ENCODE measurements at regions not wholly inside any gene's neighbourhood (a gene's known extent, or its start where the extent isn't known, plus 50 kb on each side); places are given as distances from the start of the nearest gene placed in this dataset.

DNA sequence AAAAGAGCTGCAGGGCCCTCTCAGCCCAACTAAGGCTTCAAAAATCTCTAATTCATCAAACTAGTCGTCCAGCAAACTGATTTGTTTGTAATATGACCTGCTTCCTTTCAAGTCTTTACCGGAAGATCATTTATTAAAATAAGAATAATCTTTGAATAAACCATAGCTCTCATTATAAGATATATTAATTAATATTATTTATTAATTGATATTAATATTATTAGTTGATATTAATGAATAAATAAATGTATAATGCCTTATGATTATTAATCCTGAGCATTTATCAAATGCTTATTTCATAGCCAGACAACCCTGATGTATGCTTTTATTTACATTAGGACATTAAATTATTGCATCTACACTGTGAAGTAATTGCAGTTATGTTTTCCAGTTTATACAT lies 550.7 kb upstream of the ALCAM start:
- no peak for DNase-seq (ENCODE audit: low read depth)
- TF ChIP-seq, protein P1, sequence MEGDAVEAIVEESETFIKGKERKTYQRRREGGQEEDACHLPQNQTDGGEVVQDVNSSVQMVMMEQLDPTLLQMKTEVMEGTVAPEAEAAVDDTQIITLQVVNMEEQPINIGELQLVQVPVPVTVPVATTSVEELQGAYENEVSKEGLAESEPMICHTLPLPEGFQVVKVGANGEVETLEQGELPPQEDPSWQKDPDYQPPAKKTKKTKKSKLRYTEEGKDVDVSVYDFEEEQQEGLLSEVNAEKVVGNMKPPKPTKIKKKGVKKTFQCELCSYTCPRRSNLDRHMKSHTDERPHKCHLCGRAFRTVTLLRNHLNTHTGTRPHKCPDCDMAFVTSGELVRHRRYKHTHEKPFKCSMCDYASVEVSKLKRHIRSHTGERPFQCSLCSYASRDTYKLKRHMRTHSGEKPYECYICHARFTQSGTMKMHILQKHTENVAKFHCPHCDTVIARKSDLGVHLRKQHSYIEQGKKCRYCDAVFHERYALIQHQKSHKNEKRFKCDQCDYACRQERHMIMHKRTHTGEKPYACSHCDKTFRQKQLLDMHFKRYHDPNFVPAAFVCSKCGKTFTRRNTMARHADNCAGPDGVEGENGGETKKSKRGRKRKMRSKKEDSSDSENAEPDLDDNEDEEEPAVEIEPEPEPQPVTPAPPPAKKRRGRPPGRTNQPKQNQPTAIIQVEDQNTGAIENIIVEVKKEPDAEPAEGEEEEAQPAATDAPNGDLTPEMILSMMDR (conservative IDR thresholded peaks at IDR 0.05; ENCODE audit: low read depth, low read length), result no peak

DNA sequence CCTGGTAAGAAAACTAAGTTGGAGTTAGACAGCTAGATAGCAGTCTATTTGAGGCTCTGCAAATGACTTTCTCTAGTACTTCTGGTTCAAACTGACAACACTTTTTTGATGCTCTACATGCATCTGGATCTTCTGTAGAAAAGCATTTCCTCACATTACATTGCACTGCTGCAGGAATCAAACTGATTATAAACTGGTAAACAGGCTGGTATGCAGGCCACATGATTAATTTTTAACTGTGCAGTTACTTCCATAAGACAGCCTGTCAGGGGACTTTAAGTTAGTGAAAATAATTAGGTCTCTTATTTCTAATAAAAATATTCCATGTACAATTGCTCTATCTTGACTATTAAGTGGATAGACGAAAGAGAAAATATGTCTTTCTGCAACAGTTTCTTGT lies 550.0 kb upstream of the ALCAM start:
- no peak for DNase-seq (ENCODE audit: low read depth)

More for the DNA sequence above, 550.7 kb upstream of the ALCAM start:
- no peak overlapping the region for H3K4me3 ChIP-seq (ENCODE audit: low read depth, low read length)

DNA sequence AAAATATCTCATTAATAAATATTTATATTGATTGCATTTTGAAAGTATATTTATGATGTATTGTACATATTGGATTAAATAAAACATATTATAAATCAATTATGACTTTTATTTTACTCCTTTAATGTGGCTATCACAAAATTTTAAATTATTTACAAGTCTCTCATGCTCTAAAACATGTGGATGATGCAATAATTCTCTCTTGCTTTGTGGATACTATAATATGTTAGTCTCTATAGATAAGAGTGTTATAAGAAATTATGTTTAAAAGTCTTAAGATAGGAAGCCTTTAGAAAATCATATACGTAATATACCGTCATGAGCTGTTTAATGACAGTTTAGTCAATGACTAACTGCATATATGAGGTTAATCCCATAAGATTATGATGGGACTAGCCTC lies 547.4 kb upstream of the ALCAM start:
- TF ChIP-seq, protein P1 (conservative IDR thresholded peaks at IDR 0.05; ENCODE audit: low read depth, low read length), result no peak
- H3K4me3 ChIP-seq (ENCODE audit: low read depth, low read length), result no peak overlapping the region
- DNase-seq (ENCODE audit: low read depth), result no peak

More for the DNA sequence above, 550.0 kb upstream of the ALCAM start:
- no peak overlapping the region for H3K4me3 ChIP-seq (ENCODE audit: low read depth, low read length)
- TF ChIP-seq, protein P1 (conservative IDR thresholded peaks at IDR 0.05; ENCODE audit: low read depth, low read length), result no peak

DNA sequence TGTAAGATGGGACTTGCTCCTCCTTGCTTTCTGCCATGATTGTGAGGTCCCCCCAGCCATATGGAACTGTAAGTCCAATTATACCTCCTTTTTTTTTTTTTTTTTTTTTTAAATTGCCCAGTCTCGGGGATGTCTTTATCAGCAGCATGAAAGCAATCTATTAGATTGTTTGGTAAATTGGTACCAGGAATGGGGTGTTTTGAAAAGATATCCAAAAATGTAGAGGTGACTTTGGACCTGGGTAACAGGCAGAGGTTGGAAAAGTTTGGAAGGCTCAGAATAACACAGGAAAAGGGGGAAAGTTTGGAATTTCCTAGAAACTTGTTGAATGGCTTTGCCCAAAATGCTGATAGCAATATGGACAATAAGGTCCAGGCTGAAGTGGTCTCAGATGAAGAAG lies 545.8 kb upstream of the ALCAM start:
- TF ChIP-seq, protein P1 (conservative IDR thresholded peaks at IDR 0.05; ENCODE audit: low read depth, low read length), result no peak
- DNase-seq (ENCODE audit: low read depth), result no peak
- H3K4me3 ChIP-seq (ENCODE audit: low read depth, low read length), result no peak overlapping the region

DNA sequence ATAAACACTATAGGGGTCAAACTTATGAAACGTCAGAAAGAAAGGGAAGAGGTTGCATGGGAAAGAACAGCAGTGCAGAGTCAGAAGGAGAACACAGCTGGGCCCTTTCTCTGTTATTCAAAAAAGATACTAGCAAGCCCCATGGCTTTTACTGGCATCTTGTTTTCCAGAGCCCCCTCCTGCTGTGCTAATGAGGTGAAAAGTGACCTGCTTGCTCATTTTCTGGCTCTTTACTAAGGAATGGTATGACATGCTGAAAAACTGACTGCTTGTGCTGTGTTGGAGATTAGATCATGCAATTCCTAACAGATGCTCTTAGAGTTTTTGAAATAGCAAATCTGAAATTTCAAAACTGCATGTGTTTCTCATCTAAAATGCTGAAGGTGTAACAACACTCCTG lies 541.6 kb upstream of the ALCAM start:
- no peak overlapping the region for H3K4me3 ChIP-seq (ENCODE audit: low read depth, low read length)
- TF ChIP-seq, protein P1 (conservative IDR thresholded peaks at IDR 0.05; ENCODE audit: low read depth, low read length), result no peak
- DNase-seq (ENCODE audit: low read depth), result no peak

DNA sequence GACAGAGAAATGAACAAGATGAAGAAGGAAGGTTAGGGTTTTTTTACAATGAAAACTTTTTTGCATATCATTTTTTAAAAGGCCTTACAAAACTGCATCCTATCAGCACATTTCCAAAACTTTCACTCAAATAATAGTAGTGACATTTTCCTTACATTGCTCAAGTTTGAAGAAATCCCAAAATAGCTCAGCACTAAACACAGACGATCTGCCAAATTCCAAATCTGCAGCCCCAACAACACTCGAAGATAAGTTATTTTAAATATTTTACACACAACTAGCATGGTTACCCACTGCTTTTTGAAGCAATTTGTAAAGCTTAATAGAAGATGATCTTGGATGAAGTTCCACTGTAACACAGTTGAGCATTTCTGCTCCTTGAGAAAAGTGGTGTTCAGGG lies 535.6 kb upstream of the ALCAM start:
- TF ChIP-seq, protein P1 (conservative IDR thresholded peaks at IDR 0.05; ENCODE audit: low read depth, low read length), result no peak
- DNase-seq (ENCODE audit: low read depth), result no peak
- H3K4me3 ChIP-seq (ENCODE audit: low read depth, low read length), result no peak overlapping the region

DNA sequence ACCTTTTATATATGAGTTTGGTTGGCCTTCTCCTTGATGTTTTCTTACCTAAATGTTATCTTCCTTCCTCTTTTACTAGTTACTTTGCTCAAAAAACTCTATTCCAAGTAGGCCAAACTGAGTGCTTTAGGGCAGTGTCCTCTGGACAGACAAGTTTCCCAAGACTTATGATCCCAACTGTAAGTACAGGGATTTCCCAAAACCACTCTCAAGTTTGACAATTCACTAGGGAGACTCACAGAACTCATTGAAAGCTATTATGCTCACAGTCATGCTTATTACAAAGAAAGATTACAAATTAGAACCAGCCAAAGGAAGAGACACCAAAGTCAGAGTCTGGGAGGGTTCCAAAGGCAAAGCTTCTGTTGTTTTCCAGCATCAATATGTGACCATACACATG lies 534.2 kb upstream of the ALCAM start:
- TF ChIP-seq, protein P1 (conservative IDR thresholded peaks at IDR 0.05; ENCODE audit: low read depth, low read length), result no peak
- DNase-seq (ENCODE audit: low read depth), result no peak
- no peak overlapping the region for H3K4me3 ChIP-seq (ENCODE audit: low read depth, low read length)
